SK-MEL-5 (cell line): ENCODE measurements at regions not wholly inside any gene's neighbourhood (a gene's known extent, or its start where the extent isn't known, plus 50 kb on each side); places are given as distances from the start of the nearest gene placed in this dataset.

Experiments used
- DNase-seq: peaks from one replicate; pipeline ENCODE4 v3.0.0-alpha.2; 2016; ENCODE audit warnings: low read depth, low spot score
- in situ Hi-C: cut with HindIII; loops from 2 replicates; pipeline ENCODE4 v1.10.0; 2016; ENCODE audit warnings: low sequenced_read_pairs, high pct_unique_total_duplicates, low pct_unique_long_range_greater_than_20kb
- small RNA-seq, 2 experiments: library from RNA; depleted of rRNA; stranded (forward); fragments of <200 nt; gene quantifications; one replicate each; pipeline ENCODE3, GENCODE V24; 2014

- in situ Hi-C loops: no loop called here
- DNase-seq: no peak
Observed at GRCh38 chr4:44038811-44039210, 409.8 kb downstream of the KCTD8 start.

- in situ Hi-C loops: no loop called here
- peak; percentile 97 for DNase-seq
Observed at GRCh38 chr4:44046491-44046890, 402.1 kb downstream of the KCTD8 start.

GRCh38 chr4:44056721-44057151, 391.9 kb downstream of the KCTD8 start:
- DNase-seq: no peak
- in situ Hi-C loops: no loop called here

GRCh38 chr4:44070843-44071242, 377.8 kb downstream of the KCTD8 start:
- in situ Hi-C loops: no loop called here

GRCh38 chr4:44071959-44072955, 376.4 kb downstream of the KCTD8 start:
- in situ Hi-C loops: no loop called here
- no peak for DNase-seq

More at GRCh38 chr4:44070843-44071242, 377.8 kb downstream of the KCTD8 start:
- no peak for DNase-seq

- in situ Hi-C loops: no loop called here
Observed at GRCh38 chr4:44086753-44087152, 361.9 kb downstream of the KCTD8 start.

GRCh38 chr4:44093390-44093789, 355.2 kb downstream of the KCTD8 start:
- no peak for DNase-seq
- in situ Hi-C loops: no loop called here

More at GRCh38 chr4:44086753-44087152, 361.9 kb downstream of the KCTD8 start:
- no peak for DNase-seq

- no peak for DNase-seq
Observed at GRCh38 chr4:44098973-44099372, 349.6 kb downstream of the KCTD8 start.

GRCh38 chr4:44100456-44100855, 348.2 kb downstream of the KCTD8 start:
- in situ Hi-C loops: no loop called here
- DNase-seq: no peak

More at GRCh38 chr4:44098973-44099372, 349.6 kb downstream of the KCTD8 start:
- in situ Hi-C loops: no loop called here

GRCh38 chr4:44118971-44119680, 329.5 kb downstream of the KCTD8 start:
- in situ Hi-C loops: no loop called here
- DNase-seq: no peak

- in situ Hi-C loops: no loop called here
- no peak for DNase-seq
Observed at GRCh38 chr4:44120646-44121045, 328.0 kb downstream of the KCTD8 start.

GRCh38 chr4:44121210-44121609, 327.4 kb downstream of the KCTD8 start:
- in situ Hi-C loops: no loop called here
- DNase-seq: no peak

Small RNAs in the stretch of these regions (small RNA-seq; reads per million reads assigned to genes)
- gene AC098590.2 (0 reads per million in 2 experiments), gene RN7SL193P (0 reads per million in 2 experiments)
